A549 (cell line): ENCODE measurements at regions not wholly inside any gene's neighbourhood (a gene's known extent, or its start where the extent isn't known, plus 50 kb on each side); places are given as distances from the start of the nearest gene placed in this dataset.

Experiments
- ATAC-seq, 2 experiments: fragments of 200-7000 bp in 1 of 2; fragments of >200 bp in 1 of 2; cut with Nextera tagmentation in 1 of 2; cut with Tn5 transposase in 1 of 2; 3 replicates each; pipeline versions ENCODE4 v1.8.0 to v1.9.1; 2018 to 2020; ENCODE audit warnings: mild to moderate bottlenecking in 1 of 2, moderate library complexity in 1 of 2
- CTCF ChIA-PET: fragments of 300-600 bp; sonication (Branson Sonifier 250); formaldehyde crosslinking; extraction: SDS; loops from one replicate; lab custom pipeline; 2021; ENCODE audit warnings: antibody characterized with exemption, inconsistent platforms; lab: Yijun Ruan, JAX
- POLR2A ChIA-PET: fragments of 350-600 bp; formaldehyde crosslinking; extraction: SDS; loops from one replicate; lab custom pipeline; 2021; ENCODE audit warnings: antibody characterized with exemption, inconsistent platforms; lab: Yijun Ruan, JAX
- DNase-seq, 2 experiments: peaks; one replicate each; pipeline versions ENCODE4 v3.0.0 to v3.0.0-alpha.2; 2011 to 2016; ENCODE audit warnings: low read depth in 1 of 2, low spot score in 1 of 2
- FAIRE-seq: peaks from 2 replicates; lab custom pipeline; 2011; peaks lifted over from hg19 to GRCh38; lab: Jason Lieb, UNC
- H3K27ac ChIP-seq, 2 experiments: fragments of >200 bp; sonication (Bioruptor Twin); formaldehyde crosslinking; 3 replicates each; pipeline ENCODE4 v1.5.1; 2016 to 2017
- H3K4me1 ChIP-seq: fragments of >200 bp; sonication (Bioruptor Twin); formaldehyde crosslinking; 3 replicates; pipeline ENCODE4 v1.6.1; 2016
- H3K4me2 ChIP-seq: fragments of >200 bp; sonication (Bioruptor Twin); formaldehyde crosslinking; 3 replicates; pipeline ENCODE4 v1.6.1; 2016
- H3K4me3 ChIP-seq: fragments of >200 bp; sonication (Bioruptor Twin); formaldehyde crosslinking; 3 replicates; pipeline ENCODE4 v1.5.1; 2016
- H3K9me3 ChIP-seq: fragments of >200 bp; sonication (Bioruptor Twin); formaldehyde crosslinking; 3 replicates; pipeline ENCODE4 v1.6.1; 2016
- BCL3 ChIP-seq: fragments of >200 bp; sonication (Bioruptor Twin); formaldehyde crosslinking; IDR thresholded peaks from 3 replicates; pipeline ENCODE4 v1.6.1; 2016
- BHLHE40 ChIP-seq: IDR thresholded peaks from 2 replicates; pipeline ENCODE4 v1.6.1; 2012; ENCODE audit warnings: low read depth, low read length, inconsistent platforms
- CEBPB ChIP-seq, 2 experiments: fragments of >200 bp in 1 of 2; sonication (Bioruptor Twin) in 1 of 2; formaldehyde crosslinking in 1 of 2; IDR thresholded peaks; 2 replicates each; pipeline ENCODE4 v1.6.1; 2012 to 2016
- EHF ChIP-seq: fragments of 250-450 bp; sonication (Bioruptor Pico); IDR thresholded peaks from 2 replicates; pipeline ENCODE4 v1.5.0; 2020; ENCODE audit warnings: mild to moderate bottlenecking
- GATA3 ChIP-seq: IDR thresholded peaks from 2 replicates; pipeline ENCODE4 v1.6.1; 2012; ENCODE audit warnings: borderline replicate concordance
- HES2 ChIP-seq: fragments of >200 bp; sonication (Bioruptor Twin); formaldehyde crosslinking; IDR thresholded peaks from 2 replicates; pipeline ENCODE4 v1.6.1; 2016
- HOXA7 ChIP-seq: fragments of 250-450 bp; sonication (Bioruptor Pico); IDR thresholded peaks from 2 replicates; pipeline ENCODE4 v1.5.0; 2020; ENCODE audit warnings: mild to moderate bottlenecking, moderate library complexity
- HOXB13 ChIP-seq: fragments of 250-450 bp; sonication (Bioruptor Pico); IDR thresholded peaks from 2 replicates; pipeline ENCODE4 v1.5.0; 2020; ENCODE audit warnings: low read depth, mild to moderate bottlenecking, moderate library complexity
- HOXB5 ChIP-seq: fragments of 250-450 bp; sonication (Bioruptor Pico); IDR thresholded peaks from 2 replicates; pipeline ENCODE4 v1.5.0; 2020; ENCODE audit warnings: mild to moderate bottlenecking, moderate library complexity
- JUN ChIP-seq, 2 experiments: fragments of >200 bp; sonication (Bioruptor Twin); formaldehyde crosslinking; IDR thresholded peaks; 2 replicates in 1 of 2; 3 replicates in 1 of 2; pipeline ENCODE4 v1.6.1; 2016 to 2017
- MAFK ChIP-seq: fragments of 450-650 bp; IDR thresholded peaks from 2 replicates; pipeline ENCODE4 v1.6.1; 2014; ENCODE audit not compliant: partially characterized antibody
- MYC ChIP-seq: IDR thresholded peaks from 2 replicates; pipeline ENCODE4 v1.6.1; 2012; ENCODE audit warnings: mild to moderate bottlenecking, inconsistent platforms, low read length, improper control_type of control experiment, borderline replicate concordance
- NPAS2 ChIP-seq: fragments of 250-450 bp; sonication (Bioruptor Pico); IDR thresholded peaks from 2 replicates; pipeline ENCODE4 v1.8.0; 2022; ENCODE audit warnings: mild to moderate bottlenecking, moderate library complexity, borderline replicate concordance
- NR3C1 ChIP-seq: fragments of >200 bp; sonication (Bioruptor Twin); formaldehyde crosslinking; IDR thresholded peaks from 3 replicates; pipeline ENCODE4 v1.6.1; 2017
- POLR2AphosphoS2 ChIP-seq: conservative IDR thresholded peaks from 2 replicates; pipeline ENCODE4 v1.6.1; 2012; ENCODE audit warnings: low read length, improper control_type of control experiment, inconsistent platforms
- RARB ChIP-seq: fragments of 250-450 bp; sonication (Bioruptor Pico); IDR thresholded peaks from 2 replicates; pipeline ENCODE4 v1.8.0; 2021; ENCODE audit warnings: mild to moderate bottlenecking, moderate library complexity
- REST ChIP-seq: fragments of 200-600 bp; sonication (generic); IDR thresholded peaks from 2 replicates; pipeline ENCODE4 v1.6.1; 2016; ENCODE audit warnings: antibody characterized with exemption, mild to moderate bottlenecking, moderate library complexity
- RNF2 ChIP-seq: fragments of 200-600 bp; sonication (generic); IDR thresholded peaks from 2 replicates; pipeline ENCODE4 v1.6.1; 2016; ENCODE audit warnings: low read depth, mild to moderate bottlenecking, antibody characterized with exemption, moderate library complexity, borderline replicate concordance
- SMC3 ChIP-seq: fragments of >200 bp; sonication (Bioruptor Twin); formaldehyde crosslinking; IDR thresholded peaks from 3 replicates; pipeline ENCODE4 v1.6.1; 2018; ENCODE audit warnings: inconsistent platforms
- SREBF2 ChIP-seq: fragments of 450-650 bp; IDR thresholded peaks from 2 replicates; pipeline ENCODE4 v1.6.1; 2014; ENCODE audit warnings: mild to moderate bottlenecking, moderate library complexity
- TFCP2L1 ChIP-seq: fragments of 250-450 bp; sonication (Bioruptor Pico); IDR thresholded peaks from 2 replicates; pipeline ENCODE4 v1.5.0; 2021; ENCODE audit warnings: mild to moderate bottlenecking
- TP53 ChIP-seq: fragments of 250-450 bp; sonication (Bioruptor Pico); IDR thresholded peaks from 2 replicates; pipeline ENCODE4 v1.5.0; 2021; ENCODE audit warnings: mild to moderate bottlenecking, moderate library complexity
- ZC3H11A ChIP-seq: fragments of 450-650 bp; IDR thresholded peaks from 2 replicates; pipeline ENCODE4 v1.6.1; 2014; ENCODE audit warnings: antibody characterized with exemption, mild to moderate bottlenecking
- ZSCAN20 ChIP-seq: fragments of 250-450 bp; sonication (Bioruptor Pico); IDR thresholded peaks from 2 replicates; pipeline ENCODE4 v1.8.0; 2022; ENCODE audit warnings: mild to moderate bottlenecking, moderate library complexity
- WGBS: methylation state at CpG from one replicate; pipeline ENCODE4 v1.1.6; 2017; ENCODE audit errors: missing lambda C conversion rate; 5-methylcytosine and 5-hydroxymethylcytosine counted together
- TF ChIP-seq, protein P1 (sequence below): IDR thresholded peaks from 2 replicates; pipeline ENCODE4 v1.6.1; 2012
- TF ChIP-seq, protein P2 (sequence below): fragments of 250-450 bp; sonication (Bioruptor Pico); IDR thresholded peaks from 2 replicates; pipeline ENCODE4 v1.5.0; 2021; ENCODE audit warnings: mild to moderate bottlenecking, moderate library complexity, borderline replicate concordance

DNA sequence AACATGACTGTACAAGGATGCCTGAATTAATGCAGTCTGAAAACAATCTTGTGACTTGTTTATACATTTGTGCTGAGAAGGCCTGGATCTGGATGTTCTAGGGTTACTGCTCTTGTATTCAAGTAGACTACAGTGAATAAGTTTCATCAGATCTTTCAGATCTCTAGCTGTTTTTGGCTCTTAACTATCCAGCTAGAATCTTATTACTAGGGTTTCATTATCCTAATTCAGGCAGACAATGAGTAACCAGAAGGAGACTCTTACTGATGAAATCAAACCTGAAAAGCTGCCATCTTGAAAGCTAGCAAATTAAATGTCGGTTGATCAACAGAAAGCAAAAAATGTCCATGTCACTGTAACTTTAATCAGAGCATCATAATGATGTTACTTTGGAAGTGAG, 112.5 kb upstream of the KCNK2 start:
- Histone ChIP-seq H3K27ac (no peak overlapping the region), H3K4me2 (no peak overlapping the region), H3K4me1 (no peaks in the 10 kb centered on the region), H3K9me3 (no peaks in the 10 kb centered on the region), H3K4me3 (no peak overlapping the region)
- CTCF ChIA-PET = interaction anchor here (1.1 kb wide), 1 partner anchor 9 kb away, joined by 3 read pairs; no protein-coding TSS in a partner anchor
- POLR2A ChIA-PET = no interaction called here
- TF ChIP-seq JUN (IDR thresholded peaks at IDR 0.05) (no peak), BCL3 (no peak), MYC (no peak), EHF (no peak), CEBPB (IDR thresholded peaks at IDR 0.05) (no peak), HOXA7 (CRISPR knock-in tag) (no peak), SMC3 (no peak), BHLHE40 (no peak), ZC3H11A (no peak), HES2 (no peak), POLR2AphosphoS2 (no peak), NPAS2 (CRISPR knock-in tag) (no peak), RNF2 (no peak), REST (no peak), MAFK (no peak), NR3C1 (no peak), HOXB13 (CRISPR knock-in tag) (no peak)
- TF ChIP-seq, protein P1, sequence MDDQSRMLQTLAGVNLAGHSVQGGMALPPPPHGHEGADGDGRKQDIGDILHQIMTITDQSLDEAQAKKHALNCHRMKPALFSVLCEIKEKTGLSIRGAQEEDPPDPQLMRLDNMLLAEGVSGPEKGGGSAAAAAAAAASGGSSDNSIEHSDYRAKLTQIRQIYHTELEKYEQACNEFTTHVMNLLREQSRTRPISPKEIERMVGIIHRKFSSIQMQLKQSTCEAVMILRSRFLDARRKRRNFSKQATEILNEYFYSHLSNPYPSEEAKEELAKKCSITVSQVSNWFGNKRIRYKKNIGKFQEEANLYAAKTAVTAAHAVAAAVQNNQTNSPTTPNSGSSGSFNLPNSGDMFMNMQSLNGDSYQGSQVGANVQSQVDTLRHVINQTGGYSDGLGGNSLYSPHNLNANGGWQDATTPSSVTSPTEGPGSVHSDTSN = no peak
- ATAC-seq (no peak), FAIRE-seq (no peak), DNase-seq (no peak)
- 21% methylated on average over 1 of the region's 1 CpG for WGBS

DNA sequence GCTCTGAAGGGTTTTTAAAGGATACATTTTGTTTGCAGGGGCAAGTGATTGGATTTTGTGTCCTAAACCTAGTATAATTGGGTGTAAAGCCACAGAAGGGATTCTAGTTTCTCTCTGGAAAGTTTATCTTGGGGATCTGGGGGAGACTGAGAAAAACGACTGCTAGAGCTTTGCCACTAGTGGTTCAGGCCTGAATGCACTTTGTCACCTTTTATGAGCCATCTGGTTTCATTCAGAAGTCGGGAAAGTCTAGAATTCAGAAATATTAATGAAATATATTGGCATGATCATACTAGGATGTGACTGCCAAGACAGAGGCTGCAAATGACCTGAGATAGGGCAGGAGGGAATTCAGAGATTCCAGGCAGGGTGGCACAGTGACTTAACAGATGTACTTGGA, 111.5 kb upstream of the KCNK2 start:
- Histone ChIP-seq H3K4me2 (no peak overlapping the region), H3K4me3 (no peak overlapping the region), H3K27ac (no peak overlapping the region), H3K4me1 (no peaks in the 10 kb centered on the region), H3K9me3 (no peaks in the 10 kb centered on the region)
- CTCF ChIA-PET = interaction anchor here (1.1 kb wide), 1 partner anchor 10 kb away, joined by 3 read pairs; no protein-coding TSS in a partner anchor
- TF ChIP-seq NPAS2 (CRISPR knock-in tag) = no peak
- TF ChIP-seq SREBF2 = no peak
- TF ChIP-seq RARB = no peak
- TF ChIP-seq, protein P2, sequence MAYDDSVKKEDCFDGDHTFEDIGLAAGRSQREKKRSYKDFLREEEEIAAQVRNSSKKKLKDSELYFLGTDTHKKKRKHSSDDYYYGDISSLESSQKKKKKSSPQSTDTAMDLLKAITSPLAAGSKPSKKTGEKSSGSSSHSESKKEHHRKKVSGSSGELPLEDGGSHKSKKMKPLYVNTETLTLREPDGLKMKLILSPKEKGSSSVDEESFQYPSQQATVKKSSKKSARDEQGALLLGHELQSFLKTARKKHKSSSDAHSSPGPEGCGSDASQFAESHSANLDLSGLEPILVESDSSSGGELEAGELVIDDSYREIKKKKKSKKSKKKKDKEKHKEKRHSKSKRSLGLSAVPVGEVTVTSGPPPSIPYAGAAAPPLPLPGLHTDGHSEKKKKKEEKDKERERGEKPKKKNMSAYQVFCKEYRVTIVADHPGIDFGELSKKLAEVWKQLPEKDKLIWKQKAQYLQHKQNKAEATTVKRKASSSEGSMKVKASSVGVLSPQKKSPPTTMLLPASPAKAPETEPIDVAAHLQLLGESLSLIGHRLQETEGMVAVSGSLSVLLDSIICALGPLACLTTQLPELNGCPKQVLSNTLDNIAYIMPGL (CRISPR knock-in tag) = no peak
- TF ChIP-seq ZSCAN20 (CRISPR knock-in tag) = no peak
- TF ChIP-seq, protein P1 = no peak
- no peak for TF ChIP-seq SMC3
- TF ChIP-seq TP53 (CRISPR knock-in tag) = no peak
- TF ChIP-seq CEBPB (IDR thresholded peaks at IDR 0.05) = no peak
- no peak for TF ChIP-seq HES2
- no peak for TF ChIP-seq ZC3H11A
- TF ChIP-seq GATA3 = no peak
- TF ChIP-seq TFCP2L1 (CRISPR knock-in tag) = no peak
- no peak for TF ChIP-seq HOXB5 (CRISPR knock-in tag)
- 4% methylated on average over 2 of the region's 2 CpGs for WGBS
- no peak for DNase-seq
- no peak for FAIRE-seq
- POLR2A ChIA-PET = no interaction called here
- no peak for ATAC-seq
